Loucy (cell line): ENCODE measurements at regions not wholly inside any gene's neighbourhood (a gene's known extent, or its start where the extent isn't known, plus 50 kb on each side); places are given as distances from the start of the nearest gene placed in this dataset.

Source experiments
- H2AFZ ChIP-seq: fragments of 200-600 bp; sonication (generic); 2 replicates; pipeline ENCODE4 v1.6.0; 2016; ENCODE audit warnings: antibody characterized with exemption, mild to moderate bottlenecking, low read length, moderate library complexity
- H3F3A ChIP-seq: fragments of 200-600 bp; 2 replicates; pipeline ENCODE4 v1.6.0; 2016; ENCODE audit warnings: antibody characterized with exemption, low read depth, mild to moderate bottlenecking
- H3K27me3 ChIP-seq: fragments of 200-600 bp; sonication (generic); 2 replicates; pipeline ENCODE4 v1.6.1; 2014; ENCODE audit warnings: low read length, mild to moderate bottlenecking; ENCODE audit not compliant: insufficient read depth, poor library complexity, severe bottlenecking
- H3K36me3 ChIP-seq: fragments of 200-600 bp; sonication (generic); 2 replicates; pipeline ENCODE4 v1.6.1; 2016; ENCODE audit warnings: low read length; ENCODE audit not compliant: insufficient read depth
- H3K4me1 ChIP-seq: fragments of 200-600 bp; sonication (generic); 2 replicates; pipeline ENCODE4 v1.5.1; 2014; ENCODE audit warnings: low read length, mild to moderate bottlenecking; ENCODE audit not compliant: insufficient read depth, poor library complexity, severe bottlenecking
- H3K4me2 ChIP-seq: fragments of 200-600 bp; sonication (generic); 2 replicates; pipeline ENCODE4 v1.6.0; 2014; ENCODE audit warnings: antibody characterized with exemption, low read length, low read depth, mild to moderate bottlenecking; ENCODE audit not compliant: poor library complexity, severe bottlenecking
- H3K4me3 ChIP-seq: fragments of 200-600 bp; sonication (generic); 2 replicates; pipeline ENCODE4 v1.5.1; 2014; ENCODE audit warnings: low read length, mild to moderate bottlenecking, mixed read lengths; ENCODE audit not compliant: poor library complexity, severe bottlenecking
- H3K79me2 ChIP-seq: fragments of 200-600 bp; sonication (generic); 2 replicates; pipeline ENCODE4 v1.6.1; 2014; ENCODE audit warnings: low read length; ENCODE audit not compliant: insufficient read depth
- H3K9ac ChIP-seq: fragments of 200-600 bp; sonication (generic); 2 replicates; pipeline ENCODE4 v1.6.0; 2014; ENCODE audit warnings: mild to moderate bottlenecking, low read depth, low read length, moderate library complexity; ENCODE audit not compliant: poor library complexity, severe bottlenecking
- H3K9me2 ChIP-seq: fragments of 200-600 bp; sonication (generic); replicated peaks from 2 replicates; pipeline ENCODE4 v1.6.1; 2016; ENCODE audit warnings: low read depth, low read length, mixed read lengths
- H3K9me3 ChIP-seq: fragments of 200-600 bp; sonication (generic); 2 replicates; pipeline ENCODE4 v1.6.1; 2014; ENCODE audit warnings: mild to moderate bottlenecking, antibody characterized with exemption, low read length, low read depth; ENCODE audit not compliant: insufficient read depth
- H4K20me1 ChIP-seq: fragments of 200-600 bp; sonication (generic); 2 replicates; pipeline ENCODE4 v1.6.0; 2014; ENCODE audit warnings: antibody characterized with exemption, low read length, mild to moderate bottlenecking; ENCODE audit not compliant: insufficient read depth, poor library complexity, severe bottlenecking
- EZH2phosphoT487 ChIP-seq: fragments of 200-600 bp; IDR thresholded peaks from 2 replicates; pipeline ENCODE4 v1.6.1; 2018; ENCODE audit warnings: antibody characterized with exemption, mild to moderate bottlenecking, moderate library complexity, borderline replicate concordance
- TF ChIP-seq, protein P1 (sequence below): fragments of 200-600 bp; sonication (generic); conservative IDR thresholded peaks from 2 replicates; pipeline ENCODE4 v1.5.1; 2014; ENCODE audit warnings: mild to moderate bottlenecking, antibody characterized with exemption, low read length

GRCh38 chr1:200253774-200254495, 155.9 kb downstream of the ZNF281 start:
- Histone ChIP-seq H4K20me1 (no peaks in the 10 kb centered on the region), H2AFZ (no peak overlapping the region), H3K9ac (no peak overlapping the region), H3K9me2 (no peaks in the 10 kb centered on the region), H3K36me3 (no peaks in the 10 kb centered on the region), H3K79me2 (no peaks in the 10 kb centered on the region), H3K4me1 (no peaks in the 10 kb centered on the region), H3K4me3 (no peak overlapping the region), H3K27me3 (no peaks in the 10 kb centered on the region), H3K9me3 (no peaks in the 10 kb centered on the region), H3K4me2 (no peak overlapping the region), H3F3A (no peaks in the 10 kb centered on the region)
- TF ChIP-seq, protein P1, sequence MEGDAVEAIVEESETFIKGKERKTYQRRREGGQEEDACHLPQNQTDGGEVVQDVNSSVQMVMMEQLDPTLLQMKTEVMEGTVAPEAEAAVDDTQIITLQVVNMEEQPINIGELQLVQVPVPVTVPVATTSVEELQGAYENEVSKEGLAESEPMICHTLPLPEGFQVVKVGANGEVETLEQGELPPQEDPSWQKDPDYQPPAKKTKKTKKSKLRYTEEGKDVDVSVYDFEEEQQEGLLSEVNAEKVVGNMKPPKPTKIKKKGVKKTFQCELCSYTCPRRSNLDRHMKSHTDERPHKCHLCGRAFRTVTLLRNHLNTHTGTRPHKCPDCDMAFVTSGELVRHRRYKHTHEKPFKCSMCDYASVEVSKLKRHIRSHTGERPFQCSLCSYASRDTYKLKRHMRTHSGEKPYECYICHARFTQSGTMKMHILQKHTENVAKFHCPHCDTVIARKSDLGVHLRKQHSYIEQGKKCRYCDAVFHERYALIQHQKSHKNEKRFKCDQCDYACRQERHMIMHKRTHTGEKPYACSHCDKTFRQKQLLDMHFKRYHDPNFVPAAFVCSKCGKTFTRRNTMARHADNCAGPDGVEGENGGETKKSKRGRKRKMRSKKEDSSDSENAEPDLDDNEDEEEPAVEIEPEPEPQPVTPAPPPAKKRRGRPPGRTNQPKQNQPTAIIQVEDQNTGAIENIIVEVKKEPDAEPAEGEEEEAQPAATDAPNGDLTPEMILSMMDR = no peak; the same call in 1 of the 2 replicates
- TF ChIP-seq EZH2phosphoT487 = no peak

DNA sequence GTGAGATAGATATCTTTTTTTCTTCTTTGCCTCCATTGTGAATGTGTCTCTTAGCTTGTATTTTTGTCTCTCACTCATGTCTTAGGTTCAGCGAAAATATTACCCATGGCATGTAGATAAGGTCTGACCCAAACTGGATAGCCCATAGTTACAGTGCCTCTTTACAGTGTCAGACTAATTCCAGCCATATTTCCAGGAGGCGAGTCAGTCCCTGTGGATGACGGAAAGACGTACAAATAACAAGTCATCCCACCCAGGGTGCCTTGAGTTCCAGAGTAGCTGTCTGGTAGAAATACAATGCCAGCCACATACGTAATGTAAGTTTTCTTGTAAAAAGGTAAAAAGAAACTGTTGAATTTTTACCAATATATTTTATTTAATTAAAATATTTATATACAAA, 157.3 kb downstream of the ZNF281 start:
- Histone ChIP-seq H3K4me1 (no peaks in the 10 kb centered on the region), H3K9me2 (no peaks in the 10 kb centered on the region), H3F3A (no peaks in the 10 kb centered on the region), H4K20me1 (no peaks in the 10 kb centered on the region), H2AFZ (no peak overlapping the region), H3K36me3 (no peaks in the 10 kb centered on the region), H3K9me3 (no peaks in the 10 kb centered on the region), H3K9ac (no peak overlapping the region), H3K27me3 (no peaks in the 10 kb centered on the region), H3K4me2 (no peak overlapping the region), H3K79me2 (no peaks in the 10 kb centered on the region), H3K4me3 (no peak overlapping the region)
- no peak for TF ChIP-seq EZH2phosphoT487
- TF ChIP-seq, protein P1 = no peak

- no peak overlapping the region for H2AFZ ChIP-seq
- H3K9ac ChIP-seq = no peak overlapping the region
- no peaks in the 10 kb centered on the region for H3F3A ChIP-seq
- no peak overlapping the region for H3K4me3 ChIP-seq
- H3K9me2 ChIP-seq = no peaks in the 10 kb centered on the region
- no peaks in the 10 kb centered on the region for H3K36me3 ChIP-seq
- no peaks in the 10 kb centered on the region for H3K27me3 ChIP-seq
- TF ChIP-seq, protein P1 = no peak
- no peak for TF ChIP-seq EZH2phosphoT487
- H4K20me1 ChIP-seq = no peaks in the 10 kb centered on the region
- no peaks in the 10 kb centered on the region for H3K9me3 ChIP-seq
- no peaks in the 10 kb centered on the region for H3K79me2 ChIP-seq
- no peak overlapping the region for H3K4me2 ChIP-seq
- no peaks in the 10 kb centered on the region for H3K4me1 ChIP-seq
Measured at GRCh38 chr1:200250469-200250868, 159.4 kb downstream of the ZNF281 start.
